ENCODE measurements at regions not wholly inside any gene's neighbourhood (a gene's known extent, or its start where the extent isn't known, plus 50 kb on each side); places are given as distances from the start of the nearest gene placed in this dataset.
"Not testable (repeated sequence)": the region's sequence is repeated elsewhere in the genome, so short reads cannot be mapped to it uniquely, and the experiment has no call there.

- not testable (repeated sequence) for TF ChIP-seq TAF1, SPI1, POLR2A, POLR2AphosphoS5 (IDR thresholded peaks at IDR 0.05; ENCODE audit: low read depth, low read length)
Observed at GRCh38 chrX:41034902-41035301, 50.3 kb upstream of the USP9X start.
